HG03159 (cell line): ENCODE measurements at regions not wholly inside any gene's neighbourhood (a gene's known extent, or its start where the extent isn't known, plus 50 kb on each side); places are given as distances from the start of the nearest gene placed in this dataset.
"Not testable (repeated sequence)": the region's sequence is repeated elsewhere in the genome, so short reads cannot be mapped to it uniquely, and the experiment has no call there.

Experiments used
- ATAC-seq: cut with Tn5 transposase; IDR thresholded peaks from one replicate; pipeline ENCODE4 v1.9.1; 2021; ENCODE audit warnings: mild to moderate bottlenecking, moderate library complexity; ENCODE audit not compliant: unreplicated experiment

DNA sequence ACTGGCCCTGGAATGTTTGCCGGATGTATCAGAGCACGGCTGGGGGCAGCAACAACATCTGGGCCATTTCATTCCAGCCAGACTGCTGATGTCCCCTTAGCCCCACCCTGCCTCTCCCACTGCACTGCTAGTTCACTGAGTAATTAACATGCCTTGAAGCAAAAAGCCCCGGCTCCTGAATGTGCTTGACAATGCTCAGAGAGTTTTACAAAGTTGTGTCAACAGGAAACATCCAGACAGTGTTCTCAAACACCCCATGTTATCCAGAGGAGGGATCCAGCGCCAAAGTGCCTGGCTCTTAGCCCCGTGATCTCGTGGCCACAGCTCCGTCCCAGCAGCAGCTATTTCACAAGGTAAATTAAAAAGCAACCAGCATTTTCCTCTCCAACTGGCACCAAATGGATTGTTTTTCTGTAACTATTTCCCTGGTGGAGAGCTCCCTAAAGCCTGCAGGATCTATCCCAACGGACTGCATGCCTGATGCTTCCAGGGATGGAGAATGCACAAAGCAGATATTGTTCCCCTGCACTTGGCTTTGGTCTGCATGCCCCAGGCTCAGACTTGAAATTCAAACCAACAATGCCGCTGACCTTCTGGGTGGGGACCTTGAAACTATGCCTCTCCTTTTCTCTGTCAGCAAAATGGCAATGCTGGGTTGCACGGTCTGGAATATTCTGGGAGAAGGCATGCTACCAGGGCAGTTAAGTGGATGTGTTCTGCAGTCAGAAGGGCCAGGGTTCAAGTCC lies 115.6 kb upstream of the CDH5 start:
- no peak for ATAC-seq

DNA sequence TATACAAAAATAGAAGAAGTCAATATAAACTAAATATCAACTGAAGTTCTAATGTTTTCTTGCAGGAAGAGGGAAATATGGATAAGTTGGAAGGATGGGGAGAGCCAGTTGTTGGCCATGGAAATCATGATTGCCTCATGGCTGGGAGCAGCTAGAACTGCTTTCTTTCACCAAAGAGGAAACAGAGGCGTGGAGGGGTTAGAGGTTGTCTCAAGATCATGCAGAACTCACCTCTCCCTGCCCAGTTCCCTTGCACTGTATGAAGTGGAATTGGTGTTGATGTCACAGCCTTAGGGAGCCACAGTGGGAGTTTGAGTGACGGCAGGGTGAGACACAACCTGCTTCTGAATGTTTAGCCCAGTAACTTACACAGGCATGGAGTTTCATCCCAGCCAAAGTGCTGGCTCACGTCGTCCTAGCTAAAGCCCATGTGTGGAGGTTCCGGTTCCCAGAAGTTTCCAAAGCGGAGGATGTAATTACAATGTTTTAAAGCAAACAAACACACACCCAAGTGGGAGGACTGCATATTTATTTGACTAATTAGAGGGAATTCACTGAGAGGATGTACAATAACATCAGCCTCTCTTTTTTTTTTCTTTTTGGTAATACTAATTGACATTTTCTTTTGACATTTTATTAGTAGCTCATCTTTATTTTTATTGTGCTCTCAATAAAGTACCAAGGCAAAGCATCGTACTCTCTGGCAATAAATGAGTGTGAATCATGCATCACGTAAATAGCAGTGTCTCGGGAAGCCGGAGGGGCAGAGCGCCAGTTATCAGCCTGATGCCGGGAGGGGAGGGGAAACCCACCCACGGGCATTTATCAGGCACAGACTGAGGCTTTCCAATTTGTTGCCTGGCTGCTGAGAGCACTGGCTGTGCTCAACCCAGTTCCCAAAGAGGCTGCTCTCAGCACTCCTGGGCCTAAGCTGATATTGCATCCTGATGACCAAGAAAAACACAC lies 118.7 kb upstream of the CDH5 start:
- ATAC-seq = no peak

DNA sequence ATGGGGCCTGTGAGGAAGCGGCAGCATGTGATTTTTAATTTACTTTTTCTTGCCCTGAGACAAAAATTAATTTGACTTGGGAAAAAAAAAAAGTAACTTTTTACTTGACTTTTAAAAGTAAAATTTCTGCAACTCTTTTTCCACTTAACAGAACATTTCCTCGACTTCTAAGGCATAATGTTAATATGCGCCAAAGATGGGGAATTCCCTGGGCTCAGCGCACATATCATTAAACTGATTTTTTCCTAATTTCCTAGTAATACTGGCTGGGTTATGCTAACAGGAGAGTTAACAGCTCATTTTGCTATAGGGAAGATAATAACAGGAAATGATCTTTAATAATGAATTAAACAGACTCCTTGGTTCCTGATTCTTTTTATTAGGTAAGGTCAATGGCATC lies 120.6 kb upstream of the CDH5 start:
- ATAC-seq = no peak

DNA sequence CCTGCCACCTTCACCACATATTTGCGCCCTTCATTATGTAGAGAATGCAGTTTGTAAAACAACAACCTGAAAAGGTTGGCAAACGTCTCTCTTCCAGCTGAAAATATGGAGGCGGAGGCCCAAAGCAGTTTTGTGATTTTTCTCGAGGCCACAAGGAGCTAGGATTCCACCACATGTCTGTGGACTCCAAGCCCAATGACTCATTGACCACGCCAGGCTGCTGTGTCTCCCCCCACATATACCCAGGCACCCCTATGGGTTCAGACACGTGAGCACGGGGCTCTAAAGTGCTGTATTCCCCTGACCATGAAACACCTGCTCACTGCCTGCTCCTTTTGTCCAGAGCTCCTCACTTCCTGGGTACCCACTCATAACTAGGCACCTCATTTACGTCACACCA lies 121.4 kb upstream of the CDH5 start:
- no peak for ATAC-seq

DNA sequence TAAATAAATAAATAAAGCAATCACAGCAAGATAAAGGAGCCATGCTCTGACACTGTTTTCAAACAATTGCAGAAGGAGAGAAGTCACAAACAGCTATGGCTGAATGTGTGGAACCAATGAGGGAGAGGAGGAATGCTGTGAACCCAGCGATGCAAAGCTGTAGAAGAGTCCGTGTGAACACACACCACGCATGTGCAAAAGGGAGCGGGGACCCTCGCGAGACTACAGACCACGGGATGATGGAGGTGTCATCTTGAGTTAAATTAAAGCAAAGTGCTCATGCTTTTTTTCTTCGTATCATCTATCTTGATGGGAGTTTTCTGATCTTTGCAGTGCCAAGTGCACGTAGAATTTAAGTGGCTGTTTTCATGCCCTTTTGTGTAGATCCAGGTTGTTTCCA lies 123.8 kb upstream of the CDH5 start:
- ATAC-seq = no peak

DNA sequence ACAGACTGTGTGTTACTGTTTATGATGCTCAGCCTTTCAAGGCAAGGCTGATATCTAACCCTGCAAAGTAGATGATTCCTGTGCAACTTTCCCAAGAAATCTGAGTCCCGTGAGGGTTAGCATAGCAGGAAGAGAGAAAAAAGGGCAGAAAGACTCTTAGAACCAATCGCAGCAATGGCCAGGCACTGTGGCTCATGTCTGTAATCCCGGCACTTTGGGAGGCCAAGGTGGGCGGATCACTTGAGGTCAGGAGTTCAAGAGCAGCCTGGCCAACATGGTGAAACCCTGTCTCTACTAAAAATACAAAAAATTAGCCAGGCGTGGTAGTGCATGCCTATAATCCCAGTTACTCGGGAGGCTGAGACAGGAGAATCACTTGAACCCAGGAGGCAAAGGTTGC lies 124.3 kb upstream of the CDH5 start:
- not testable (repeated sequence) for ATAC-seq

DNA sequence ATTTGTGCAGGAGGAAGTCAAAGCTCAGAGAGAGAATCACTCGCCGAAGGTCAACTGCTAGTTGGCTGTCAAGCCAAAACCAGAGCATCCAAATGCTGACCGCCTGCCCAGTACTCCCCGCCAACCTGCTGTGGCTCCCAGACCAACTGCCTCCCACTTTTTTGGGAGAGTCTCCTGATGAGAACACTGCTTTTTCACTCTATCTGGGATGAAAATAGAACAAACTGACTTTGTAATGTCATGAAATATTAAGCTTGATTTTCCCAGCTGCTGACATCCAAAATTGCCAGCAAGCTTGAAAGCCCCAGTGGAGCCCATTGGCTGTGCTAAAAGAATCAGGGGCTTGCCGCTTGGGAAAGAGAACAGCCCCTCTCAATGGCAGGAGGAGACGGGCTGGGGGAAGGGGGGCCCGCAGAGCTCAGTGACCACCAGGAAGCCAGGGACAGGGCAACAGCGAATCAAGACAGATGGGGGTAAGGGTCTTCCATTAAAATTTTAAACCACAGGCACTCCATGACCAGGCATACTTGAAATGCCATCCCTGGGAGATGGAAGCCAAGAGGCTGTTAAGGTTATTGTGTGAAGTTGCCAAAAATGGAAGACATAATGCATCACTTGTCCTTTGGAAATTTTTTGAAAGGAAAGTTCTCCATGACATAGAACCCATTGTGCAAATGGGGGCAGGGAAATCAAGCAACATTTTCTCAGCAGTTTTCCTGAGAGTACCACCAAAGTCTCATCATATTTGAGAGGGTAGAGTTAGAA lies 125.7 kb upstream of the CDH5 start:
- no peak for ATAC-seq

DNA sequence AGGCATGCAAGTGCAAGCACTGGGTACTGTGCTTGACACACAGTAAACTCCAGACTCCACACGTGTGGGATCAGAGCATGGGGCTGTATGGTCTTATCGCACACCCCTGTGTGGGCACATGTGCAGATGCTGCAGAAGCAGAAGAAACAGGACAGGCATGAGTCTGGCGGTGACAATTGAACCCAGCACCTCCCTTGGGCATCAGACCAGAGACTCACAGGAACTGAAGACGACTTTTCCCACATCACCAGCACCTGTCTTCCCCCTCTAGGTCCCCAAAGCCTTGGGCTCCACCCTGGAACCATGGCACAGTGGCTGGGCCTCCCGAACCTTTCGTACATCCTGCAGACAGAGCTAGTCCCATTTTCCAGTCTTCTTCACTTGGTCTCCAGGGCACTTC lies 126.4 kb upstream of the CDH5 start:
- no peak for ATAC-seq

DNA sequence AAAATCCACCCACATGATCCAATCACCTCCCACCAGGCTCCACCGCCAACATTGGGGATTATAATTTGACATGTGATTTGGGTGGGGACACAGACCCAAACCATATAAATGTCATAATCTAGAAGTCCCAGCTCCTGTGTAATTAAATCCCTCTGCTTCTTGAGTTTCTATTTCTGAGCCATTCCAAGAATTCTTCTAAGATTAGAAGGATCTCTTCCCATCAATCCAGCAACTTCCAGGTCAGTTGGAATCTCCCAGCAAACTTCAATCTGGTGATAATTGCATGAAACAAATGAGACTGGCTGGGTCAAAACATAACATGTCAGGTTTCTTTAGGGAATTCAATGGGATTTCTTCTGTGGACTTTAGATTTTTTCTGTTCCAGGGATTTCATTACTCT lies 127.8 kb upstream of the CDH5 start:
- no peak for ATAC-seq

DNA sequence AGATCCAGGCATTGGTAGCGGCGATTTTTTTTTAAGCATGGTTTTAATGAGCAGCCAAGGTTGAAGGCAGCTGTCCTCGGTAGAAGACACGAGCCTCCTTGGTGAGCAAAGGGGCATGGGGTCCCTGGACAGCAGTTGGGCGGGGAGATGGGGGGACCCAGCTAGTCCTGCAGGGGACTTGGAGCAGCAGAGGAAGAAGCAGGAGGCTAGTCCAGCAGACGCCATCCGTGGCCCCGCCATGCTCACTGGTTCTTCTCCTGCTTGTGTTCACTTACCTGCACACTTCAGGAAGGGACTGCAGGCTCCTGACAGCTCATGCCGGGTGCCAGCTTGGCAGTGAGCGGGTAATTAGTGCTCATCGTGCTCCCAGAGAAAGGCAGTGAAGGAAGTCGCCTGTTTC lies 130.2 kb upstream of the CDH5 start:
- ATAC-seq = no peak

DNA sequence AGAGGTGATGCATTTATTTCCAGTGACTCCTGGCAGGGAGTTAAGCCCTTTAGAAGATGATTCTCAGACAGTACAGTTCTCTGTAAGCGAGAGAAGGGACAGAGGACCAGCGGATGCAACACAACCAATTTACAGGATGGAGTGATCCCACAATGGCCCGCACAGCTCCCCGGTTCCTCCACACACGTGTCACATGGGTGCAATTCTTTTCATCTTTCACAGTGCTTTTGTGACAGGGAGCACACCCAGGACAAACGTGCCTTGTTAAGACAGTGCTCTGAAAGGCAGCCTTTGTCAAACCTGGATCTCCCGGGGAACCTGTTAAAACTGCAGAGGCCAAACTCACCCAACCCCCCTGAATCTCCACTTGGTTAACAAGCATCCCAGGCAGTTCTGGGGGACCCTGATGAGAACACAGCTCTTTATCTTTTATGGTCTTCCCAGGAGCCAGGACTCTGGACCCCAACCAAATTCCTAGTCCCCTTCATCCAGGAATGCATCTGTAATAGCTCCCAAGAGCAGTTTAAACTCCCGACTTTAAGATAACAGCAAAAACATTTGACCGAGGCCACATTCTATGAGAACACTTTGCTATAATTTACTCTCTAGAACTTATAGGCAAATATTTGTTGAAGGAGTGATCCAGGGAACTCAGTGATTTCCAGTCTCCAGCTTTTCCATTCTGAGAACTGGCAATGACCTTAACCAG lies 134.9 kb upstream of the CDH5 start:
- ATAC-seq = no peak

DNA sequence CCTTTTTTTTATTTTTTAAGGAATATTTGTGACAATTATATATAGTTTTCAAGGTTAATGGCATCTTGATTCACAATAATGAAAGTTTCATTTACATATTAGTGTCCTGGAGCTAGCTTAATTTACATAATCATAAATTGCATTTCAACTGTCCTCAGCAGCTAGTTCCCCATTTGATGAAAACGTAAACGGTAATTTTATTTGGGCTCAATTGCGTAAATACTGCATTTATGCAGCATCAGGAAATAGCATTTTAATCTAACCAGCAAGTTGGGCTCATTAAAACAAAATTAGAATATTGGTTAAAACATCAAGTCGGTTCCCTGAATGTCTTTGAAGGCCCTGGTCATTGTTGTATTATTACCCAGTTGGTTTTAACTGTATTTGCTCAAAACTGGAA lies 136.8 kb upstream of the CDH5 start:
- no peak for ATAC-seq

DNA sequence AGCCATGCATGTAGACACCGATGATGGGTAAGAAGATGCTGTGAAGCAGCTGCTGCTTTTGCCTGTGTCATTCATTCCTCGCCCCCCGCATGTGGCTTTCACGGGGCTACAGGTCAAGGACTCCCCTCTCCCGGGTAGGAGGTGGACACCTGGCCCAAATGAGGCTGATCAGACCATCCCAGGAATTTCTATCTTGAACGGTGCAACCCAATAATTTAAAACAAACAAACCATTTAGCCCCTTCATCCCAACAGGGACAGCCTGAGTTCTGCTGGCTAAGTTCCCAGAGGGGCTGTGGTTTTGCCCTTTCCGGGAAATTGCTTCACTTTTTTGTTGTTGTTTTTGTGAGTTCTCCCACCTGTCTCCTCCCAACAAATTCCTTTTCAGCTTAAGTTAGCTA lies 137.7 kb upstream of the CDH5 start:
- ATAC-seq = no peak

DNA sequence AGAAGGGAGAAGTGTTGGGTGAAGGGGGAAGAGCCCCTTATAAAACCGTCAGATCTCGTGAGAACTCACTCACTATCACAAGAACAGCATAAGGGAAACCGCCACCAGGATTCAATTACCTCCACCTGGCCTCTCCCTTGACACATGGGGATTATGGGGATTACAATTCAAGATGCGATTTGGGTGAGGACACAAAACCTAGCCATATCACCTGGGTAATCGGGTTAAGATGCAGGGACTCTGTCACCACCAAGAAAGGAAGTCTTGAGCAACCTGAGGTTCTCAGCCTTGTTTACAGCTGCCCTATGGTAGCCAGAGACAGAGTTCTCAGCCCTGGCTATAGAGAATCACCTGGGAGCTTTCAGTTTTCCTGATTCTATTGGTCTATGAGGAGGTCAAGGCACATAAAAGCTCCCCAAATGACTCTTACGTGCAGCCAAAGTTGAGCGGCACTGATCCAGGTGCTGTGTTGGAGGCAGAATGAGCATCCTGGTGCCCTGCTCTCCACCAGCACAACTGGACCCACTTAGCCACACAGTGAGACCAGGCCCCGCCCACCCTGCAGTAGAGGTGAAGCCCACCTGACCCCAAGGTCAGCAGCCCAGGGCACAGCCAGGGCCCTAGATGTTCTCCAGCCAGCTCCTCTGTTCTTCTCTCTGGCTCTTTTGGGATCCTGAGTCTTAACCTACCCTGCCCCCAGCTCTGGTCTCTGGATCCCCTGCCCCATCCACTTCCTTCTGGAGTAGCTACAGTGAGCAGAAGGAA lies 138.5 kb upstream of the CDH5 start:
- ATAC-seq = no peak

DNA sequence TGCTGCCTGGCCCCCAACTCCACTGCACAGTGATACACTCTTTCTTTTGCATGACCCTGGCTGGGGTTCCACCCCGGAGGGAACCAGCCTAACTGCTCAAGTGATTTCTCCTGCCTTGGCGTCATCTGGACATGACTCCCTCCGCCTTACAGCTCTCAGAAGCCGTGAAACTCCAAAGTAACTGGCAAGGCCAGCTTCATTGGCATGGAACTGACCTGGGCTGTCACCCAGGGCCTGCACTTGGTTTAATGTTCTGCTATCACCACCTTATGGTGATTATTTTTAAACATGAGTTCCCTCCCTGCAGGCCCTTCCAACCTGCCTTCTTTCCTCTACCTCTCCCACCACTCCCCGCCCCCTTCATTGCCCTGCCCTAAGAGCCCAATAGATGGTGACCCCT lies 139.7 kb upstream of the CDH5 start:
- no peak for ATAC-seq

DNA sequence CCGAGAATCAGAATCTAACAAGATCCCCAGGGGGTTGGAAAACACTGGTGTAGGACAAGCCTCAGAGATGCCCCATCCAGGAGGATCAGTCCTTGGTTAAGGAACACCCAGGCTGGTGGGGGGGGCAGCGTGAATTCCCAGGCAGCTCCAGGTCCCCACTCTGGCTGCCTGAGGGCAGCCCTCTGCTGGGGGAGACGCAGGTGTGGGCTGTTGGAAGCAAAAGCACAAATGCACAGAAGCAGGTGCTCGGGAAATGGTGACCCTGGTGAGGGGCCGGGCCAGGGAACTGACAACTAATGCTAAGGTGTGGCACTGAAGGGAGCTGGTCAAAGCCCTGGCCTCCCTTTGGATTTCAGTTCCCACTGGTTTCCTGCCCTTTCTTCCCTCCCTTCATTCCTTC lies 140.8 kb upstream of the CDH5 start:
- no peak for ATAC-seq

DNA sequence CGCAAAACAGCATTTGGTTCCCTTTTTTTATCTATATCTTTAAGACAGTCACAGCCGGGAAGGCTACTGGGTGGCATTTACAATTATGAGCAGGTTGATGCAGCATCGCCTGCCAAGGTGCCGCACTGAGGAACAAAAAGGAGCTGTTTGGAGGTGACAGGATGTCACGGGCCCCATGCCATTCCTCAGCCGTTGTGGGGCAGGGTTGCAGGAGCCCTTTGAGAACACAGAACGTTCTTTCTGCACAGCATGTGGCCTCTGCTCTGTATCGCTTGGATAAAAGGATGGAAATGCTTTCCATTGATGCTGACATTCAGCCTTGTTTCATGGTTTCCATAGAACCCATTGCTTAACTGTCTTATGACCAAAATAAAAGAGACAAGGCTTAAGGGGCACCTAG lies 141.9 kb upstream of the CDH5 start:
- ATAC-seq = no peak

DNA sequence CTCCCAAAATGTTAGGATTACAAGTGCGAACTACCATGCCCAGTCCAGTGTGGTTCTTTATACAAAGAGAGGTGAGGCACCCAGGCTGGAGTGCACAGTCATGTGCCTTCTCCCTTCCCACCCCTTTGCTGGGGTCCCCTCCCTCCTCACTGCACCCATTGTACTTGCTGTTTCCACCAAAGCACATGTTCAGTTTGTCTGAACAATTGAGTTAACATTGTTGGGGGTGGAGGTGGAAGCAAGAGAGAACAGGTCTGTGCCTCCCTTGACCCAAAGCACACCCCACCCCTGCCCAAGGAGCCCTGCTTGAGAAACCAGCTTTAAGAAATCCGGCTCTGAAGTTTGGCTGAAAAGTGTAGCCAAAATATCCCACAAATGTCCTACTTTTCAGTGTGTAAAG lies 142.3 kb upstream of the CDH5 start:
- ATAC-seq = no peak

DNA sequence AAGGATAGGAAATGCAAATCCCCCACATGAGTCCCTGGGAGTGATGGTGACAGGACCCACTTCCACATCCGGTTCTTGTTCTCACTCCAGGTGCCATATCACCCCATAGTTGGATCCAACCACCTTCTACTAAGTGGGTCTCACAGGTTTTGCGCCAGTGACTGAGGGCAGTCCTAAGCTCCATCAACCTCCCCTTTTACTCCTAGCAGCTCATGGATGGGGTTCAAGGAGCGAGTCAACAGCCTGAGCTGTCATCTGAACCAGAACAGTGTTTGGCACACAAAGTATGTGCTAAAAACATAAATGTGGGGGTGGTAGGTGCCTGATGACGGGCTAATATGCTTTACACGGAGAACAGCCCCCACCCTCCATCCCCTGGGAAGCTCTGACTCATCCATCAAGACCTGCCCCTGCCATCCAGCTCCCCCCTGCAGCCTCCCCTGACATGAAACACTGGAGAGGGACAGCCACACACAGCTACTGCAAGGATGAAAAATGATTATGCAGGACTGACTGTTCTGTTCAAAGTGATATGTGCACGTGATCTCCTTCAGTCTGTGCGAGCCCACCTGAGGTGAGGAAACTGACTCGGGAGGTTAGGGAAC lies 143.2 kb upstream of the CDH5 start:
- no peak for ATAC-seq

DNA sequence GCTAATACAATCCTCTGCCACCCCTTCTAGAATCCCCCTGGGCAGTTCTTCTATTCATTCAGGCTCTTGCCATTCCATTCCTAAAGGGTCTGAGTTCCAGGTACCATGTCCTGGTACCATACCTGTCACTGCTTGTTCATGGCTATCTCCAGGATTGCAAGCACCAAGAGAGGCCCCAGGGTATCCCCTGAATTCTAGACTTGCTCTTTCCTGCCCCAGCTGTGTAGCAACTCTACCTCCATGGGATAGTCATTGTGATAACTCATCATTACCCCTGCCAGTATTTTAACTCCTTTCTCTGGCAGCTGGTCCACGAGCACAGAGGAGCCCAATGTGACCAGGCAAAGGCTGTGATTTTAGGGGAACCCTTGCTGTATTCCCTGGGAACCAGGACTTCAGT lies 143.7 kb upstream of the CDH5 start:
- ATAC-seq = no peak
